HepG2 (cell line): ENCODE measurements at regions not wholly inside any gene's neighbourhood (a gene's known extent, or its start where the extent isn't known, plus 50 kb on each side); places are given as distances from the start of the nearest gene placed in this dataset.

ENCODE experiments used
- HCFC1 ChIP-seq: fragments of 150-350 bp; IDR thresholded peaks from 2 replicates; pipeline ENCODE4 v1.6.1; 2014; ENCODE audit warnings: low read depth, low read length
- KLF12 ChIP-seq: sonication (generic); formaldehyde crosslinking; IDR thresholded peaks from 2 replicates; pipeline ENCODE4 v1.4.0; 2020; ENCODE audit warnings: missing genetic modification reagents, borderline replicate concordance
- TOE1 ChIP-seq: sonication (generic); formaldehyde crosslinking; IDR thresholded peaks from 2 replicates; pipeline ENCODE4 v1.4.0; 2020; ENCODE audit warnings: mild to moderate bottlenecking, missing genetic modification reagents
- YY1 ChIP-seq: IDR thresholded peaks from 2 replicates; pipeline ENCODE4 v1.6.1; 2011; ENCODE audit warnings: low read length, low read depth, moderate library complexity, mild to moderate bottlenecking; ENCODE audit not compliant: insufficient read depth, insufficient replicate concordance
- ZKSCAN1 ChIP-seq: fragments of 150-350 bp; IDR thresholded peaks from 2 replicates; pipeline ENCODE4 v1.6.1; 2014; ENCODE audit warnings: low read length
- TF ChIP-seq, protein P1 (sequence below): sonication (generic); formaldehyde crosslinking; IDR thresholded peaks from 2 replicates; pipeline ENCODE4 v1.5.0; 2020; ENCODE audit warnings: mild to moderate bottlenecking, missing genetic modification reagents, moderate library complexity

DNA sequence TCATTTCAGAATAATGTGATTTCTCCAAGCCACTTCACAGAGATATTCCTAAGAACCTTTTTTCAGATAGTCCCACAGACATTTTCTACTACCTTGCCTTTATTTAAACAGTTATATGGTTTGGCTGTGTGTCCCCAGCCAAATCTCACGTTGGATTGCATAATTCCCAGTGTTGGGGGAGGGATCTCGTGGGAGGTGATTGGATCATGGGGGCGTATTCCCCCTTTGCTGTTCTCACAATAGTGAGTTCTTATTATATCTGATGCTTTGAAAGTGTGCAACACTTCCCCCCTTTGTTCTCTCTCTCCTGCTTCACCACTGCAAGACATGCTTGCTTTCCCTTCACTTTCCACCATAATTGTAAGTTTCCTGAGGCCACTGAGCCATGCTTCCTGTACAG, 93.6 kb upstream of the ZNF678 start:
- TF ChIP-seq KLF12 (CRISPR knock-in tag) (no peak), YY1 (no peak), TOE1 (no peak), HCFC1 (no peak), ZKSCAN1 (no peak)
- TF ChIP-seq, protein P1, sequence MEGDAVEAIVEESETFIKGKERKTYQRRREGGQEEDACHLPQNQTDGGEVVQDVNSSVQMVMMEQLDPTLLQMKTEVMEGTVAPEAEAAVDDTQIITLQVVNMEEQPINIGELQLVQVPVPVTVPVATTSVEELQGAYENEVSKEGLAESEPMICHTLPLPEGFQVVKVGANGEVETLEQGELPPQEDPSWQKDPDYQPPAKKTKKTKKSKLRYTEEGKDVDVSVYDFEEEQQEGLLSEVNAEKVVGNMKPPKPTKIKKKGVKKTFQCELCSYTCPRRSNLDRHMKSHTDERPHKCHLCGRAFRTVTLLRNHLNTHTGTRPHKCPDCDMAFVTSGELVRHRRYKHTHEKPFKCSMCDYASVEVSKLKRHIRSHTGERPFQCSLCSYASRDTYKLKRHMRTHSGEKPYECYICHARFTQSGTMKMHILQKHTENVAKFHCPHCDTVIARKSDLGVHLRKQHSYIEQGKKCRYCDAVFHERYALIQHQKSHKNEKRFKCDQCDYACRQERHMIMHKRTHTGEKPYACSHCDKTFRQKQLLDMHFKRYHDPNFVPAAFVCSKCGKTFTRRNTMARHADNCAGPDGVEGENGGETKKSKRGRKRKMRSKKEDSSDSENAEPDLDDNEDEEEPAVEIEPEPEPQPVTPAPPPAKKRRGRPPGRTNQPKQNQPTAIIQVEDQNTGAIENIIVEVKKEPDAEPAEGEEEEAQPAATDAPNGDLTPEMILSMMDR (CRISPR knock-in tag): no peak
